Nephron progenitor cell (in vitro differentiated cells): ENCODE measurements at regions not wholly inside any gene's neighbourhood (a gene's known extent, or its start where the extent isn't known, plus 50 kb on each side); places are given as distances from the start of the nearest gene placed in this dataset.

Experiments used
- DNase-seq: peaks from one replicate; pipeline ENCODE4 v3.0.0; 2021
- H3K27ac Mint-ChIP-seq: 2 replicates; pipeline ENCODE4 v1.8.0; 2021; ENCODE audit warnings: mild to moderate bottlenecking, moderate library complexity, mixed read lengths
- H3K27me3 Mint-ChIP-seq: 2 replicates; pipeline ENCODE4 v1.8.0; 2021; ENCODE audit warnings: mild to moderate bottlenecking, low read depth, mixed read lengths; ENCODE audit not compliant: poor library complexity
- H3K36me3 Mint-ChIP-seq: 2 replicates; pipeline ENCODE4 v1.8.0; 2021; ENCODE audit warnings: low read depth, mixed read lengths
- H3K4me1 Mint-ChIP-seq: 2 replicates; pipeline ENCODE4 v1.8.0; 2021; ENCODE audit warnings: mixed read lengths
- H3K4me3 Mint-ChIP-seq: 2 replicates; pipeline ENCODE4 v1.8.0; 2021; ENCODE audit warnings: mild to moderate bottlenecking, moderate library complexity, mixed read lengths
- H3K9me3 Mint-ChIP-seq: 2 replicates; pipeline ENCODE4 v1.8.0; 2021; ENCODE audit warnings: mild to moderate bottlenecking, moderate library complexity, mixed read lengths
- CTCF ChIP-seq: fragments of 200-600 bp; sonication (generic); IDR thresholded peaks from 2 replicates; pipeline ENCODE4 v1.5.0; 2021; ENCODE audit warnings: antibody characterized with exemption

GRCh38 chr16:59601452-59601851 lies 867.3 kb upstream of the GOT2 start:
- Mint-ChIP-seq H3K27ac (peak overlapping the region; percentile 43), H3K9me3 (no peaks in the 10 kb centered on the region), H3K4me1 (no peaks in the 10 kb centered on the region), H3K36me3 (no peaks in the 10 kb centered on the region), H3K4me3 (no peak overlapping the region), H3K27me3 (no peaks in the 10 kb centered on the region)
- no peak for TF ChIP-seq CTCF
- no peak for DNase-seq

GRCh38 chr16:59597269-59597668 lies 863.2 kb upstream of the GOT2 start:
- Mint-ChIP-seq H3K4me3 (no peak overlapping the region), H3K27me3 (no peaks in the 10 kb centered on the region), H3K9me3 (no peaks in the 10 kb centered on the region), H3K4me1 (no peaks in the 10 kb centered on the region), H3K27ac (no peak overlapping the region), H3K36me3 (no peaks in the 10 kb centered on the region)
- no peak for DNase-seq
- TF ChIP-seq CTCF: no peak

- no peaks in the 10 kb centered on the region for H3K9me3 Mint-ChIP-seq
- H3K4me1 Mint-ChIP-seq: no peaks in the 10 kb centered on the region
- no peak overlapping the region for H3K27ac Mint-ChIP-seq
- H3K36me3 Mint-ChIP-seq: no peaks in the 10 kb centered on the region
- no peaks in the 10 kb centered on the region for H3K27me3 Mint-ChIP-seq
- H3K4me3 Mint-ChIP-seq: no peak overlapping the region
- no peak for TF ChIP-seq CTCF
- no peak for DNase-seq
These were observed 862.6 kb upstream of the GOT2 start for GRCh38 chr16:59596693-59597092.

- TF ChIP-seq CTCF: no peak
- no peak overlapping the region for H3K4me3 Mint-ChIP-seq
- no peaks in the 10 kb centered on the region for H3K4me1 Mint-ChIP-seq
- no peak overlapping the region for H3K27ac Mint-ChIP-seq
- H3K27me3 Mint-ChIP-seq: peaks cover 4% of the 10 kb centered on the region
- H3K9me3 Mint-ChIP-seq: no peaks in the 10 kb centered on the region
- no peaks in the 10 kb centered on the region for H3K36me3 Mint-ChIP-seq
- no peak for DNase-seq
These were observed 859.1 kb upstream of the GOT2 start for GRCh38 chr16:59593194-59593661.

- H3K27me3 Mint-ChIP-seq: peaks cover 4% of the 10 kb centered on the region
- no peaks in the 10 kb centered on the region for H3K9me3 Mint-ChIP-seq
- H3K36me3 Mint-ChIP-seq: no peaks in the 10 kb centered on the region
- no peaks in the 10 kb centered on the region for H3K4me1 Mint-ChIP-seq
- no peak overlapping the region for H3K27ac Mint-ChIP-seq
- H3K4me3 Mint-ChIP-seq: no peak overlapping the region
- no peak for DNase-seq
- TF ChIP-seq CTCF: no peak
These were observed 857.4 kb upstream of the GOT2 start for GRCh38 chr16:59591480-59591879.

GRCh38 chr16:59590845-59591244 lies 856.7 kb upstream of the GOT2 start:
- Mint-ChIP-seq H3K4me3 (no peak overlapping the region), H3K4me1 (no peaks in the 10 kb centered on the region), H3K9me3 (no peaks in the 10 kb centered on the region), H3K36me3 (no peaks in the 10 kb centered on the region), H3K27ac (no peak overlapping the region), H3K27me3 (peaks cover 4% of the 10 kb centered on the region)
- no peak for DNase-seq
- TF ChIP-seq CTCF: no peak
